Activated CD4-positive, alpha-beta T cell treated with anti-CD3 and anti-CD28 coated beads for 36 hours (primary cell): ENCODE measurements at regions not wholly inside any gene's neighbourhood (a gene's known extent, or its start where the extent isn't known, plus 50 kb on each side); places are given as distances from the start of the nearest gene placed in this dataset.

Source experiments
- ATAC-seq: fragments of 200-7000 bp; cut with Tn5 transposase; one replicate; pipeline ENCODE4 v1.10.0; 2021; ENCODE audit warnings: mild to moderate bottlenecking, moderate library complexity
- CTCF ChIA-PET: fragments of 350-600 bp; sonication (Branson Sonifier 250); formaldehyde crosslinking; loops from one replicate; lab custom pipeline; 2021; ENCODE audit warnings: antibody characterized with exemption; lab: Charles Lee
- POLR2A ChIA-PET: fragments of 350-600 bp; sonication (Branson Sonifier 250); formaldehyde crosslinking; loops from one replicate; lab custom pipeline; 2021; ENCODE audit warnings: antibody characterized with exemption, inconsistent platforms; lab: Charles Lee
- DNase-seq: peaks from one replicate; pipeline ENCODE4 v3.0.0-alpha.2; 2020
- H3K27ac Mint-ChIP-seq: one replicate; pipeline ENCODE4 v1.8.0; 2021; ENCODE audit warnings: mixed read lengths
- H3K27me3 Mint-ChIP-seq: one replicate; pipeline ENCODE4 v1.8.0; 2021; ENCODE audit warnings: mixed read lengths
- H3K36me3 Mint-ChIP-seq: one replicate; pipeline ENCODE4 v1.8.0; 2021; ENCODE audit warnings: low read depth, mixed read lengths
- H3K4me1 Mint-ChIP-seq: one replicate; pipeline ENCODE4 v1.8.0; 2021; ENCODE audit warnings: mixed read lengths
- H3K4me3 Mint-ChIP-seq: one replicate; pipeline ENCODE4 v1.8.0; 2021; ENCODE audit warnings: mild to moderate bottlenecking, moderate library complexity, mixed read lengths
- H3K9me3 Mint-ChIP-seq: one replicate; pipeline ENCODE4 v1.8.0; 2021; ENCODE audit warnings: low read depth, mixed read lengths
- intact Hi-C, 2 experiments: fragments of 100-400 bp; cut with DNase I in 1 of 2; cut with micrococcal nuclease in 1 of 2; formaldehyde crosslinking; loops; one replicate each; pipeline versions ENCODE4 v1.14.2 to v1.15.1; 2022 to 2024; cut with DNase I, micrococcal nuclease

DNA sequence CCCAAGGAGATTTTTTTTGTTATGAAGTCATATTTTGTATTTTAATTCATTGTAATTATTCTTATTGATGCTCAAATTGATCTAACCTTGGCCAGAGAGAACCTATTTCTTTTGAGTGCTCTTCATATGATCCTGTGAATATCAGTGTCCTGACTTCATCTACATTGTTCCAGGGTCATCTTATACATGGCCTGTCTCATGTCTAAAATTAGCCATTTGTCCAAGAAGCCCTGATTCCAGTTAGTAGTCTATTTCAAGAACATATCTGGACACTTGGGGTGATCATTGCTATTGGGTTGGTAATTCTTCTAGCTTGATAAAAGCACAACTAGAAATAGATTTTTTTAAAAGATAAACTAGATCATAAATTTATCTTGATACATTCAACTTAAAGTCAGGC lies 266.2 kb downstream of the SPRY1 start:
- no peak for ATAC-seq
- H3K36me3 Mint-ChIP-seq, result no peaks in the 10 kb centered on the region
- POLR2A ChIA-PET, result no interaction called here
- H3K4me3 Mint-ChIP-seq, result no peak overlapping the region
- H3K4me1 Mint-ChIP-seq, result peaks cover 6% of the 10 kb centered on the region
- no peak overlapping the region for H3K27ac Mint-ChIP-seq
- H3K9me3 Mint-ChIP-seq, result no peaks in the 10 kb centered on the region
- CTCF ChIA-PET, result interaction anchor here (0.9 to 2.2 kb wide), 3 partner anchors 8 to 275 kb away, joined by 4 to 11 read pairs (median 5); no protein-coding TSS in a partner anchor
- DNase-seq, result no peak
- intact Hi-C loops, result loop anchor here (1.0 to 10.0 kb wide), 2 partner anchors 558 to 560 kb away; no protein-coding TSS in a partner anchor
- peaks cover 22% of the 10 kb centered on the region for H3K27me3 Mint-ChIP-seq

- H3K4me1 Mint-ChIP-seq, result peaks cover 7% of the 10 kb centered on the region
- peaks cover 27% of the 10 kb centered on the region for H3K27me3 Mint-ChIP-seq
- intact Hi-C loops, result loop anchor here in 1 of 2 experiments (10.0 kb wide), 1 partner anchor 562 kb away; no protein-coding TSS in a partner anchor
- no peak overlapping the region for H3K27ac Mint-ChIP-seq
- H3K9me3 Mint-ChIP-seq, result no peaks in the 10 kb centered on the region
- H3K4me3 Mint-ChIP-seq, result no peak overlapping the region
- DNase-seq (no peak), ATAC-seq (no peak)
- ChIA-PET POLR2A (no interaction called here), CTCF (no interaction called here)
- no peaks in the 10 kb centered on the region for H3K36me3 Mint-ChIP-seq
Measured at GRCh38 chr4:123666486-123666885, 269.9 kb downstream of the SPRY1 start.

GRCh38 chr4:123667496-123667895 lies 270.9 kb downstream of the SPRY1 start:
- peaks cover 30% of the 10 kb centered on the region for H3K27me3 Mint-ChIP-seq
- DNase-seq, result no peak
- POLR2A ChIA-PET, result interaction anchor here (0.6 kb wide), 1 partner anchor 568 kb away, joined by 6 read pairs; no protein-coding TSS in a partner anchor
- peaks cover 16% of the 10 kb centered on the region for H3K4me1 Mint-ChIP-seq
- intact Hi-C loops, result loop anchor here in 1 of 2 experiments (10.0 kb wide), 1 partner anchor 563 kb away; no protein-coding TSS in a partner anchor
- ATAC-seq, result no peak
- H3K36me3 Mint-ChIP-seq, result no peaks in the 10 kb centered on the region
- no peak overlapping the region for H3K27ac Mint-ChIP-seq
- CTCF ChIA-PET, result interaction anchor here (0.7 kb wide), 1 partner anchor 1133 kb away, joined by 3 read pairs; no protein-coding TSS in a partner anchor
- H3K4me3 Mint-ChIP-seq, result no peak overlapping the region
- no peaks in the 10 kb centered on the region for H3K9me3 Mint-ChIP-seq

DNA sequence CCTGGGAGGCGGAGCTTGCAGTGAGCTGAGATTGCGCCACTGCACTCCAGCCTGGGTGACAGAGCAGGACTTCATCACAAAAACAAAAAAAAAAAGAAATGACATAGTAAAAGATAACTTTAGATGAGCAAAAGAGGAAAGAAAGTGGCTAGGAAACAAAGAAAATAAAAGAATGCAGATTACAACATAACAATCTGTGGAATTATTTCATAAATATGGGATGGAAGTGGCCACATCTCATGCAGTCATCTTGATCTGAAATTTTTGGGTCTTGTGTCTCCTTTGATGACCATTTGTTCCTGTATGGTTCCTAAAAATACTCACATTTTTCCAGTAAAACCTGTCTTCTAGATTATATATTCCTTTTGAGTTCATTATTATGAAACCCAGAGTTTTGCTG lies 271.4 kb downstream of the SPRY1 start:
- Mint-ChIP-seq H3K4me1 (peaks cover 20% of the 10 kb centered on the region), H3K27ac (no peak overlapping the region), H3K27me3 (peaks cover 29% of the 10 kb centered on the region), H3K9me3 (no peaks in the 10 kb centered on the region), H3K4me3 (no peak overlapping the region), H3K36me3 (no peaks in the 10 kb centered on the region)
- ATAC-seq (no peak), DNase-seq (no peak)
- POLR2A ChIA-PET, result interaction anchor here (0.6 kb wide), 1 partner anchor 569 kb away, joined by 6 read pairs; no protein-coding TSS in a partner anchor
- intact Hi-C loops, result loop anchor here in 1 of 2 experiments (10.0 kb wide), 1 partner anchor 563 kb away; no protein-coding TSS in a partner anchor
- CTCF ChIA-PET, result no interaction called here

DNA sequence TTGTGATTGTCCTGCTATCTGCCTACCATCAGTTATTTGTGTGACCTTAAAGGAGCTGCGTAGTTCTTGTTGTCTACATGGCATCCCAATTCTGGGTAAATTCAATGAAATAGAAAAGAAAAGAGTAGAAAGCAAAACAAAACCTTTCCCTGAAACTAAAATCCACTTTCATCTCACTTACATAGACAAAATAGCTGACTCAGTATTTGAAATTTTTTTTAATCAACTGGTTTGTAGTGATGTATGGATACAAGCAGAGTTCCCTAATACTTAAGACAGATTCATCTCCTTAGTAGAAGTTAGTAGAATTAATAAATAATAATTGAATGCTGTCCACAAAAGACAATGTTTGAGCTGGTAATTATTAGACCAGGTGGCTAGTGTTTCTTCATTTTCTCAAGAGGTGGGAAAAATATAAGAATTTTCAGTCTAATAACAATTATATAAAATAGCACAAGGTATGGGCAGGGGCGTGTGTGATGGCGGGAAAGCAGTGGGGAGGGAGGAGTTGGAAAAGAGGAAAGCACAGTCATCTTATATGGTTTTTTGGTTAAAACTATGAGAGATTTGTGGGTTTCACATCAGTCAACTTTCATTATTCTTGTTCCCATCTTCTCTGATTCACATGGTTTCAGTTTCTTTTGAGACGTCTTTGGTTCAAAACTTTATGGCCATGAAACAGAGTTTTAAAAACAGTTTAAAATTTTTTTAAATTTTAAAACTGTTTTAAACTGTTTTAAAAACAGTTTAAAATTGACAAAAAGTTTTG lies 275.2 kb downstream of the SPRY1 start:
- H3K4me3 Mint-ChIP-seq, result no peak overlapping the region
- peaks cover 30% of the 10 kb centered on the region for H3K4me1 Mint-ChIP-seq
- intact Hi-C loops, result loop anchor here (1.0 to 5.0 kb wide), 5 partner anchors 185 to 1215 kb away; partner anchors contain the start of genes IL2 (in 1 of the 2) and SPRY1 (in 1 of the 2)
- H3K27ac Mint-ChIP-seq, result no peak overlapping the region
- DNase-seq (peak; percentile 60), ATAC-seq (peak; percentile 79)
- H3K27me3 Mint-ChIP-seq, result peaks cover 51% of the 10 kb centered on the region
- CTCF ChIA-PET, result interaction anchor here (0.7 to 2.3 kb wide), 2 partner anchors 10 to 251 kb away, joined by 3 to 11 read pairs; no protein-coding TSS in a partner anchor
- no peaks in the 10 kb centered on the region for H3K9me3 Mint-ChIP-seq
- H3K36me3 Mint-ChIP-seq, result no peaks in the 10 kb centered on the region
- POLR2A ChIA-PET, result no interaction called here

- H3K27me3 Mint-ChIP-seq, result peaks cover 53% of the 10 kb centered on the region
- intact Hi-C loops, result loop anchor here (1.0 to 5.0 kb wide), 5 partner anchors 186 to 1216 kb away; partner anchors contain the start of genes IL2 (in 1 of the 2) and SPRY1 (in 1 of the 2)
- H3K36me3 Mint-ChIP-seq, result no peaks in the 10 kb centered on the region
- no peak overlapping the region for H3K27ac Mint-ChIP-seq
- no peak for DNase-seq
- CTCF ChIA-PET, result no interaction called here
- H3K4me1 Mint-ChIP-seq, result peaks cover 30% of the 10 kb centered on the region
- no peaks in the 10 kb centered on the region for H3K9me3 Mint-ChIP-seq
- ATAC-seq, result peak; percentile 30
- POLR2A ChIA-PET, result no interaction called here
- H3K4me3 Mint-ChIP-seq, result no peak overlapping the region
Measured at GRCh38 chr4:123672987-123673386, 276.4 kb downstream of the SPRY1 start.

DNA sequence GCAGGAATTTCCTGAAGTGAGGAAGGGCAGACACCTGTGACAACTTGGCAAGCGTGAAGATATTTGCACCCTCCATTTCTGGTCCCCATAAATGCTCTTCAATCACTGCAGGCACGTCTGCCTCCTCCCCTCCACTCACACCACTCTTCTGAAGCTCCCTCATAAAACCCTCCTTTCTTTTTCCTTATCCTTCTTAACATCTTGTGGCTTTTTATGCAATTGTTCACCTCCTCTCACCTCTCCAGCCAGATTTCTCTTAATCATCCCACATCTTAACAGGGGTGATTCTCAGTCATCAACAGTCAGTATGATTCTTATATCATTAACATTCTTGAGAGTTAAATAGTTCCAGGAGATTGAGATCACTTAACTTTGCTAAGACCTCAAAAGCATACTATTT lies 277.4 kb downstream of the SPRY1 start:
- H3K36me3 Mint-ChIP-seq, result no peaks in the 10 kb centered on the region
- intact Hi-C loops, result loop anchor here (5.0 kb wide), 4 partner anchors 187 to 1217 kb away; partner anchors contain the start of genes IL2 (in 1 of the 2) and SPRY1 (in 1 of the 2)
- DNase-seq, result no peak
- peaks cover 52% of the 10 kb centered on the region for H3K27me3 Mint-ChIP-seq
- no peak overlapping the region for H3K4me3 Mint-ChIP-seq
- ChIA-PET CTCF (no interaction called here), POLR2A (no interaction called here)
- no peak for ATAC-seq
- peaks cover 30% of the 10 kb centered on the region for H3K4me1 Mint-ChIP-seq
- no peaks in the 10 kb centered on the region for H3K9me3 Mint-ChIP-seq
- no peak overlapping the region for H3K27ac Mint-ChIP-seq

GRCh38 chr4:123674762-123675465 lies 278.3 kb downstream of the SPRY1 start:
- H3K9me3 Mint-ChIP-seq, result no peaks in the 10 kb centered on the region
- H3K4me1 Mint-ChIP-seq, result peaks cover 26% of the 10 kb centered on the region
- H3K4me3 Mint-ChIP-seq, result no peak overlapping the region
- intact Hi-C loops, result loop anchor here (5.0 kb wide), 4 partner anchors 188 to 1218 kb away; partner anchors contain the start of genes IL2 (in 1 of the 2) and SPRY1 (in 1 of the 2)
- no peaks in the 10 kb centered on the region for H3K36me3 Mint-ChIP-seq
- H3K27me3 Mint-ChIP-seq, result peaks cover 50% of the 10 kb centered on the region
- POLR2A ChIA-PET, result no interaction called here
- no peak overlapping the region for H3K27ac Mint-ChIP-seq
- CTCF ChIA-PET, result no interaction called here
- DNase-seq (no peak), ATAC-seq (no peak)

DNA sequence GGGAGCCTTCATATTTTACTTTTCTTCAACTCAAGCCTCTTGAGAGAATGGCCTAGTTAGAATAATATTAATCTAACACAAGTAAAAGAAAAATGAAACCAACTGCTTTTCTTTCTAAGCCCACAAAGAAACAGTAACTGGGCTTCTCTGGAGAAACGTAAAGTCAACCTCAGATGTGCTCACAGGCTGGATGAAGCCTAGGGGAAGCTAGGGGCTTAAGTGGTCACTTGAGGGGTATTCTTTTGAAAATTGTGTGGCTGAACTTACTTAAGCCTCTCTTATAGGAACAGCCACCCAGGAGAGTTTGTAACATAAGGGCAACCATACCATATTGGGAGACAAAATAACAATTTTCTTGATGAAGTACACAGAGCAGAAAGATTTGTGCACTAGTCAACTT lies 279.0 kb downstream of the SPRY1 start:
- ChIA-PET POLR2A (no interaction called here), CTCF (no interaction called here)
- Mint-ChIP-seq H3K36me3 (no peaks in the 10 kb centered on the region), H3K4me3 (no peak overlapping the region), H3K27me3 (peaks cover 50% of the 10 kb centered on the region), H3K9me3 (no peaks in the 10 kb centered on the region), H3K4me1 (peaks cover 26% of the 10 kb centered on the region), H3K27ac (no peak overlapping the region)
- intact Hi-C loops, result no loop called here
- ATAC-seq (no peak), DNase-seq (no peak)

GRCh38 chr4:123676071-123676889 lies 279.7 kb downstream of the SPRY1 start:
- peaks cover 47% of the 10 kb centered on the region for H3K27me3 Mint-ChIP-seq
- intact Hi-C loops, result no loop called here
- no peak for DNase-seq
- H3K4me3 Mint-ChIP-seq, result no peak overlapping the region
- H3K9me3 Mint-ChIP-seq, result no peaks in the 10 kb centered on the region
- H3K27ac Mint-ChIP-seq, result no peak overlapping the region
- H3K36me3 Mint-ChIP-seq, result no peaks in the 10 kb centered on the region
- H3K4me1 Mint-ChIP-seq, result peaks cover 25% of the 10 kb centered on the region
- CTCF ChIA-PET, result interaction anchor here (0.7 kb wide), 1 partner anchor 17 kb away, joined by 3 read pairs; no protein-coding TSS in a partner anchor
- POLR2A ChIA-PET, result no interaction called here
- ATAC-seq, result peak; percentile 54
